Heart left ventricle (tissue), 16 donors: ENCODE measurements at regions not wholly inside any gene's neighbourhood (a gene's known extent, or its start where the extent isn't known, plus 50 kb on each side); places are given as distances from the start of the nearest gene placed in this dataset.

Experiments used
- ATAC-seq, 4 donors: fragments of 200-7000 bp; cut with Tn5 transposase; one replicate each; pipeline ENCODE4 v1.9.1; 2020 to 2022; ENCODE audit warnings: moderate library complexity in 4 of 4, mild to moderate bottlenecking in 3 of 4, moderate number of reproducible peaks in 1 of 4
- DNase-seq, 5 donors: peaks; one replicate each; pipeline ENCODE4 v3.0.0-alpha.2; 2020
- H3K27ac ChIP-seq, 12 donors: fragments of 200-600 bp; sonication (generic) in 4 of 12; one replicate each; pipeline versions ENCODE4 v1.5.0 to v1.8.0; 2016 to 2022; ENCODE audit warnings: mild to moderate bottlenecking in 2 of 12
- H3K27me3 ChIP-seq, 9 donors: fragments of 200-600 bp; sonication (generic) in 2 of 9; one replicate each; pipeline versions ENCODE4 v1.5.1 to v1.8.0; 2016 to 2022; ENCODE audit warnings: mild to moderate bottlenecking in 3 of 9
- H3K36me3 ChIP-seq, 9 donors: fragments of 200-600 bp; sonication (generic) in 2 of 9; one replicate each; pipeline versions ENCODE4 v1.5.0 to v1.8.0; 2018 to 2022; ENCODE audit warnings: mild to moderate bottlenecking in 2 of 9
- H3K4me1 ChIP-seq, 12 donors: fragments of 200-600 bp; sonication (generic) in 4 of 12; one replicate each; pipeline versions ENCODE4 v1.5.0 to v1.8.0; 2016 to 2022; ENCODE audit warnings: mild to moderate bottlenecking in 3 of 12
- H3K4me3 ChIP-seq, 12 donors: fragments of 200-600 bp; sonication (generic) in 4 of 12; one replicate each; pipeline versions ENCODE4 v1.5.0 to v1.8.0; 2017 to 2022; ENCODE audit warnings: mild to moderate bottlenecking in 9 of 12, moderate library complexity in 4 of 12
- H3K9me3 ChIP-seq, 12 donors: fragments of 200-600 bp; sonication (generic) in 4 of 12; one replicate each; pipeline versions ENCODE4 v1.5.0 to v1.8.0; 2016 to 2022; ENCODE audit warnings: mild to moderate bottlenecking in 1 of 12
- POLR2A ChIP-seq, 2 donors: fragments of 450-650 bp; IDR thresholded peaks; one replicate each; pipeline ENCODE4 v1.6.1; 2017; ENCODE audit warnings: antibody characterized with exemption in 2 of 2, mild to moderate bottlenecking in 2 of 2, moderate library complexity in 2 of 2
- WGBS, 4 donors: extraction: QIAGEN DNeasy Blood & Tissue Kit in 2 of 4; methylation state at CpG; one replicate each; pipeline versions ENCODE4 v1.1.5 to v1.1.7; 2013 to 2018; 5-methylcytosine and 5-hydroxymethylcytosine counted together
- intact Hi-C, 10 donors: fragments of 100-400 bp; cut with DNase I; formaldehyde crosslinking; loops; one replicate each; pipeline versions ENCODE4 v1.11.1 to v1.14.2; 2022
- TF ChIP-seq, protein P1 (sequence below), 12 donors: fragments of 200-600 bp; sonication (generic) in 4 of 12; IDR thresholded peaks; one replicate each; pipeline versions ENCODE4 v1.5.0 to v1.8.0; 2018 to 2022; ENCODE audit warnings: antibody characterized with exemption in 12 of 12, mild to moderate bottlenecking in 5 of 12
- donor health status: ischemic (EF 13 %, LVEDD 7.1; RV severe dilation, severe dysfunction).
- donor health status: healthy with polysubstance abuse.
- donor health status: DM: no; HTN: yes; CAD: no.
- donor health status: DM: no; HTN: no; CAD: no.
- donor health status: ischemic (EF 25% LVEDD 6.9; RV normal size, moderate dysfunction).
- donor health status: ischemic (EF 25% LVEDD 5.7; RV mildly dilated, moderate dysfunction).
- donor health status: healthy.
- donor health status: DM: yes; HTN: yes; CAD: no.
- donor health status: ischemic (EF 35%, LVEDD 5.7; RV mildly dilated, moderate dysfunction).
- donor health status: nonischemic (EF 11% LVEDD 7.7; RV severe dilation, severe dysfunction).
- donor health status: DM: yes; HTN: yes; CAD: no.
- donor health status: PGD.
- donor health status: ischemic (EF 29% LVEDD 5.4; RV normal size, mild dysfunction).
- donor health status: nonischemic (EF 23%, LVEDD 6.1; RV moderate dilation, normal function).

DNA sequence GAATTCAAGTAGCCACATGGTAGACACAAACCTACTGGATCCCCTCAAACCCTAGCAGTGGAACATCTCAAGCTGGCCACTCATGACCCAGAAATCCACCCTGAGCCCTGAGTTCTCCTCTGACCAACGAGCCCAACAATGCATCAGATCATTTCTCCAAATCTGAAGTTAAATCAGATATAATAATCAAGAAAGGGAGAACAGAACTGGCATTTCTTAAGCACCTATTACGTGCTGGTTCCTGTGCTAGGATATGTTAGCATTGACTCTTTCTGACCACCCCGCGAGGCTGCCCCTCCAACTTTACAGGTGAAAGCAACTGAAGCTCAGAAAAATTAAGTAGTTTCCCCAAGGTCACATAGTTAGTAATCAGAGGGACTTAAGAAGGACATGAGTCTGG lies 51.5 kb upstream of the CCDC174 start:
- Histone ChIP-seq H3K27ac (no peak overlapping the region), H3K36me3 (no peaks in the 10 kb centered on the region), H3K4me1 (peaks cover 0 to 11% (median 0%) of the 10 kb centered on the region in 12 donors), H3K9me3 (no peaks in the 10 kb centered on the region), H3K27me3 (peaks cover 16 to 78% (median 33%) of the 10 kb centered on the region in 9 donors), H3K4me3 (no peak overlapping the region)
- ATAC-seq (no peak), DNase-seq (no peak)
- intact Hi-C loops = loop anchor here in 1 of 10 donors (10.0 kb wide), 2 partner anchors 45 to 85 kb away; no protein-coding TSS in a partner anchor
- 63 to 78% (median 66%) methylated on average over 4 of the region's 4 CpGs for WGBS, 4 donors
- TF ChIP-seq, protein P1, sequence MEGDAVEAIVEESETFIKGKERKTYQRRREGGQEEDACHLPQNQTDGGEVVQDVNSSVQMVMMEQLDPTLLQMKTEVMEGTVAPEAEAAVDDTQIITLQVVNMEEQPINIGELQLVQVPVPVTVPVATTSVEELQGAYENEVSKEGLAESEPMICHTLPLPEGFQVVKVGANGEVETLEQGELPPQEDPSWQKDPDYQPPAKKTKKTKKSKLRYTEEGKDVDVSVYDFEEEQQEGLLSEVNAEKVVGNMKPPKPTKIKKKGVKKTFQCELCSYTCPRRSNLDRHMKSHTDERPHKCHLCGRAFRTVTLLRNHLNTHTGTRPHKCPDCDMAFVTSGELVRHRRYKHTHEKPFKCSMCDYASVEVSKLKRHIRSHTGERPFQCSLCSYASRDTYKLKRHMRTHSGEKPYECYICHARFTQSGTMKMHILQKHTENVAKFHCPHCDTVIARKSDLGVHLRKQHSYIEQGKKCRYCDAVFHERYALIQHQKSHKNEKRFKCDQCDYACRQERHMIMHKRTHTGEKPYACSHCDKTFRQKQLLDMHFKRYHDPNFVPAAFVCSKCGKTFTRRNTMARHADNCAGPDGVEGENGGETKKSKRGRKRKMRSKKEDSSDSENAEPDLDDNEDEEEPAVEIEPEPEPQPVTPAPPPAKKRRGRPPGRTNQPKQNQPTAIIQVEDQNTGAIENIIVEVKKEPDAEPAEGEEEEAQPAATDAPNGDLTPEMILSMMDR (IDR thresholded peaks at IDR 0.05) = no peak
- no peak for TF ChIP-seq POLR2A (IDR thresholded peaks at IDR 0.05)

DNA sequence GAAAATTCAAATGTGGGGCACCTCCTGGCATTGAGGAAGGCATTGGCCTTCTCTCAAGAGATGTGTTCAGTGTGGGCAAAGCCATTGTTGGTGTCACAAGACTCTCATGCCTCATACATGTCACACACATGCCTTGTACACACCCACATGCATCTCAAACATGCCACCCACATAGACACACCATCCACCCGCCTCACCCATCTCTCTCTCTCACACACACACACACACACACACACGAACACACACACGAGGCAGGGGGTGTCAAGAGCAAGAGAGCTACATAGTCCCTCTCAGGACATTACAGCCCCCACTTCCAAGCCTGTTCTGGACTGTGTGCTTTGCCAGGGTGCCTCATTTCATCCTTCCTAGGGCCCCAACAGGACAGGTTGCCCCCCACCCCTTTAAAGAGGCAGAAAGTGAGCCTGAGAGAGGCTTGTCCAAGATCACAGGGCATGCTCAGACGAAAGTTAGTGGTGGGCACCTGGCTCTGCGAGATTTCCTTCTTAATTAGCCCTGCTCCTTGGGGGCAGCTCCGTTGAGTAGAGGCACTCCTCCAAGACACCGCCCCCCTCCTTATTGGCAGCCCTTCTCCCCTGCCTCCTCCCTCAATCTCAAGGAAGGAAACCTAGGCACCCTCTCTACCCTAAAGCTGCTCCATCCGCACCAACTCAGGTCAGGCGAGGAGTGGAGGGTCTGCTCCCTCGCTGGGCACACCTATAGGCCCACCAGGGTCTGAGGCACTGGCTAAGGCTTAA lies 50.5 kb upstream of the CCDC174 start:
- H3K36me3 ChIP-seq = no peaks in the 10 kb centered on the region
- DNase-seq (no peak), ATAC-seq (no peak)
- H3K4me1 ChIP-seq = peaks cover 0 to 11% (median 0%) of the 10 kb centered on the region in 12 donors
- peaks cover 16 to 76% (median 33%) of the 10 kb centered on the region in 9 donors for H3K27me3 ChIP-seq
- no peak overlapping the region for H3K4me3 ChIP-seq
- no peaks in the 10 kb centered on the region for H3K9me3 ChIP-seq
- 60 to 69% (median 63%) methylated on average over 9 to 10 of the region's 10 CpGs for WGBS, 4 donors
- no peak for TF ChIP-seq POLR2A (IDR thresholded peaks at IDR 0.05)
- H3K27ac ChIP-seq = no peak overlapping the region
- intact Hi-C loops = loop anchor here in 1 of 10 donors (10.0 kb wide), 2 partner anchors 46 to 86 kb away; no protein-coding TSS in a partner anchor

GRCh38 chr3:14601692-14602005 lies 49.9 kb upstream of the CCDC174 start:
- ATAC-seq (no peak), DNase-seq (no peak)
- Histone ChIP-seq H3K27me3 (peaks cover 16 to 76% (median 30%) of the 10 kb centered on the region in 9 donors), H3K4me3 (no peak overlapping the region), H3K4me1 (peaks cover 0 to 12% (median 0%) of the 10 kb centered on the region in 12 donors), H3K27ac (no peak overlapping the region), H3K36me3 (no peaks in the 10 kb centered on the region), H3K9me3 (no peaks in the 10 kb centered on the region)
- no peak for TF ChIP-seq POLR2A (IDR thresholded peaks at IDR 0.05)
- TF ChIP-seq, protein P1 (IDR thresholded peaks at IDR 0.05) = no peak
- intact Hi-C loops = loop anchor here in 1 of 10 donors (10.0 kb wide), 2 partner anchors 47 to 87 kb away; no protein-coding TSS in a partner anchor
- 13 to 38% (median 25%) methylated on average over 4 of the region's 4 CpGs for WGBS, 4 donors
